ENCODE measurements at regions not wholly inside any gene's neighbourhood (a gene's known extent, or its start where the extent isn't known, plus 50 kb on each side); places are given as distances from the start of the nearest gene placed in this dataset.

DNA sequence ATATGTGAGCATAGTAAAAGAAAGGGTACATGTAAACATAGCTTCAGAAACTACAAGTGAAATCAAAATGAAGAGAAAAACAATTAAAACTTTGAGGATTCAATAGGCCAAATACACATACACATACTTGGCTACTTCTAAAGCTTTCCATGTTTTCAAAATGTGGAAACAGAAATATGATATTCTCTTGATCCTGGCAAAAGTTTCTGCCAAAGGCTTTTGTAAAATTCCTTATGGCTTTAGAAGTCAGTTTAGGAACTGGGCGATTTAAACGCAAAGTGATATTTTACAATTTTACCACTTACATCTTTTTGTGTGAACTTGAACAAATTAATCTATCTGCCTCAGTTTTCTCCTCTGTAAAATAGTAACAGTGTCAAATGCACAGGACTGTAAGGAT lies 756.4 kb downstream of the C12orf50 start:
- no peak for DNase-seq
- Histone ChIP-seq H2BK5ac (ENCODE audit: low read depth, low read length, poor library complexity, severe bottlenecking) (no peak overlapping the region), H3K36me3 (ENCODE audit: control insufficient read depth in 1 of 2, insufficient read depth in 2 of 2, low read depth in 1 of 2, low read length in 2 of 2) (no peaks in the 10 kb centered on the region)

DNA sequence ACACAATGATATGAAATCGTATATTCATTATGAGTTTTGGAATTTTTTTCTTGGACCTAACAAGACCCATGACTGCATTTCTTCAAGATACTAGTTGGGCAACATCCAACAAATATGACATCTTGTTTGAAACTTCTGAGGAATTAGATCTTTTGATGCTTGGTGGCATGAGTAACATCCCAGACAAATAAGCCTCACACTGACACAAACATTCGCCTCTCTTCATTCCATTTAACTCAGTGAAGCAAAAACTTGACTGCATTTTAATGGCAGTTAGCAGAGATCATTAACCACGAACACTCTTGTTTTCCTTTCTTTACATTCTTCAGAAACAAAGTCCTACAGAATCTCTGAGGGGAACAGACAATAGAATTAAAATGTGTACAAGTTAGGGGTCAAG lies 758.3 kb downstream of the C12orf50 start:
- Histone ChIP-seq H3K79me1 (replicated peaks; ENCODE audit: low read length, poor library complexity, severe bottlenecking) (no peaks in the 10 kb centered on the region), H2BK5ac (ENCODE audit: low read depth, low read length, poor library complexity, severe bottlenecking) (no peak overlapping the region), H3K9me3 (ENCODE audit: control insufficient read depth, low read length) (no peaks in the 10 kb centered on the region), H4K8ac (ENCODE audit: low read length) (no peak overlapping the region), H2BK15ac (ENCODE audit: low read depth, poor library complexity, severe bottlenecking) (no peak overlapping the region), H3K27ac (ENCODE audit: low read length, poor library complexity, severe bottlenecking) (peak overlapping the region; percentile 89), H3K23ac (ENCODE audit: low read length in 2 of 2) (no peak overlapping the region), H4K91ac (ENCODE audit: low read length) (no peak overlapping the region), H2AFZ (ENCODE audit: low read depth, low read length) (no peak overlapping the region), H2BK12ac (ENCODE audit: low read length in 2 of 2) (no peak overlapping the region), H2BK120ac (ENCODE audit: low read depth, low read length) (no peak overlapping the region), H3K4me2 (ENCODE audit: low read length, poor library complexity, severe bottlenecking) (no peak overlapping the region), H3K4ac (ENCODE audit: low read depth in 1 of 2, low read length in 2 of 2) (no peak overlapping the region), H2AK5ac (ENCODE audit: low read length, severe bottlenecking) (no peak overlapping the region), H3K36me3 (ENCODE audit: control insufficient read depth in 1 of 2, insufficient read depth in 2 of 2, low read depth in 1 of 2, low read length in 2 of 2) (no peaks in the 10 kb centered on the region), H3K4me3 (ENCODE audit: insufficient read depth in 1 of 2, low read depth in 1 of 2, low read length in 2 of 2) (no peak overlapping the region), H3K4me1 (ENCODE audit: control insufficient read depth, insufficient read depth, low read depth, low read length) (peaks cover 2% of the 10 kb centered on the region), H3K9ac (ENCODE audit: low read length) (no peak overlapping the region), H3K18ac (ENCODE audit: low read depth in 1 of 2, low read length in 2 of 2) (no peak overlapping the region), H3K14ac (ENCODE audit: low read length in 2 of 2) (no peak overlapping the region), H3K27me3 (ENCODE audit: control insufficient read depth in 1 of 2, insufficient read depth in 1 of 2, low read length in 2 of 2) (no peaks in the 10 kb centered on the region)
- no peak for DNase-seq
- 73% methylated on average over 2 of the region's 3 CpGs for WGBS

More for the DNA sequence above, 756.4 kb downstream of the C12orf50 start:
- H2BK120ac ChIP-seq (ENCODE audit: low read depth, low read length), result no peak overlapping the region
- H3K4ac ChIP-seq (ENCODE audit: low read depth in 1 of 2, low read length in 2 of 2), result no peak overlapping the region
- no peak overlapping the region for H3K4me2 ChIP-seq (ENCODE audit: low read length, poor library complexity, severe bottlenecking)
- peaks cover 2% of the 10 kb centered on the region for H3K4me1 ChIP-seq (ENCODE audit: control insufficient read depth, insufficient read depth, low read depth, low read length)
- WGBS, result no CpG with 5 or more reads among the region's 2 CpGs
- H2BK12ac ChIP-seq (ENCODE audit: low read length in 2 of 2), result no peak overlapping the region
- no peak overlapping the region for H2AK5ac ChIP-seq (ENCODE audit: low read length, severe bottlenecking)
- no peak overlapping the region for H3K18ac ChIP-seq (ENCODE audit: low read depth in 1 of 2, low read length in 2 of 2)
- H3K23ac ChIP-seq (ENCODE audit: low read length in 2 of 2), result no peak overlapping the region
- no peak overlapping the region for H3K4me3 ChIP-seq (ENCODE audit: insufficient read depth in 1 of 2, low read depth in 1 of 2, low read length in 2 of 2)
- H3K9me3 ChIP-seq (ENCODE audit: control insufficient read depth, low read length), result no peaks in the 10 kb centered on the region
- H2AFZ ChIP-seq (ENCODE audit: low read depth, low read length), result no peak overlapping the region
- H3K79me1 ChIP-seq (replicated peaks; ENCODE audit: low read length, poor library complexity, severe bottlenecking), result no peaks in the 10 kb centered on the region
- H3K9ac ChIP-seq (ENCODE audit: low read length), result no peak overlapping the region
- H4K91ac ChIP-seq (ENCODE audit: low read length), result no peak overlapping the region
- H3K27me3 ChIP-seq (ENCODE audit: control insufficient read depth in 1 of 2, insufficient read depth in 1 of 2, low read length in 2 of 2), result no peaks in the 10 kb centered on the region
- H2BK15ac ChIP-seq (ENCODE audit: low read depth, poor library complexity, severe bottlenecking), result no peak overlapping the region
- H4K8ac ChIP-seq (ENCODE audit: low read length), result no peak overlapping the region
- no peak overlapping the region for H3K27ac ChIP-seq (ENCODE audit: low read length, poor library complexity, severe bottlenecking)
- H3K14ac ChIP-seq (ENCODE audit: low read length in 2 of 2), result no peak overlapping the region

DNA sequence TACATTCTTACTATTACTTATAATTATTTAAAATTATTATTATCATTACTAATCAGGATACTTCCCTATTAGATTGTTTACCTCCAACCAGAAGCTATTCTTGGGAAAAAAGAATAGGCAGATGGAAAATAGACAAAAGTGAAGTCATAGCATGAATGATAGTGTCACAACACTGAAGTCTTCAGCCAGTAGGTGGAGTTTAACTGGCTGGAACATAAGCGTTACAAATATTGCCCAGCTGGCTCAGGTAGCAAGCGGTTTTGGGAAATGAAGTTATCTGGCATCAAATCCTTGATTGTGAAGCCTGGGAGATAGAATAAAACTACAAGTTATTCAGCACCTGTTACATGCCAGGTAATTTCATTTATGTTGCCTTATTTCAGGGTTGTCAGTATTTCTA lies 762.9 kb downstream of the C12orf50 start:
- H4K91ac ChIP-seq (ENCODE audit: low read length), result no peak overlapping the region
- no peak overlapping the region for H3K4me3 ChIP-seq (ENCODE audit: insufficient read depth in 1 of 2, low read depth in 1 of 2, low read length in 2 of 2)
- no peak overlapping the region for H3K4ac ChIP-seq (ENCODE audit: low read depth in 1 of 2, low read length in 2 of 2)
- no peak overlapping the region for H3K18ac ChIP-seq (ENCODE audit: low read depth in 1 of 2, low read length in 2 of 2)
- no peak overlapping the region for H3K27ac ChIP-seq (ENCODE audit: low read length, poor library complexity, severe bottlenecking)
- H2AFZ ChIP-seq (ENCODE audit: low read depth, low read length), result no peak overlapping the region
- H2BK12ac ChIP-seq (ENCODE audit: low read length in 2 of 2), result no peak overlapping the region
- no peak overlapping the region for H2BK5ac ChIP-seq (ENCODE audit: low read depth, low read length, poor library complexity, severe bottlenecking)
- H2BK15ac ChIP-seq (ENCODE audit: low read depth, poor library complexity, severe bottlenecking), result no peak overlapping the region
- H3K9ac ChIP-seq (ENCODE audit: low read length), result no peak overlapping the region
- H3K9me3 ChIP-seq (ENCODE audit: control insufficient read depth, low read length), result no peaks in the 10 kb centered on the region
- 73% methylated on average over 1 of the region's 2 CpGs for WGBS
- no peak overlapping the region for H3K14ac ChIP-seq (ENCODE audit: low read length in 2 of 2)
- no peak overlapping the region for H2AK5ac ChIP-seq (ENCODE audit: low read length, severe bottlenecking)
- no peak overlapping the region for H3K23ac ChIP-seq (ENCODE audit: low read length in 2 of 2)
- H2BK120ac ChIP-seq (ENCODE audit: low read depth, low read length), result no peak overlapping the region
- peaks cover 2% of the 10 kb centered on the region for H3K4me1 ChIP-seq (ENCODE audit: control insufficient read depth, insufficient read depth, low read depth, low read length)
- no peak overlapping the region for H4K8ac ChIP-seq (ENCODE audit: low read length)
- no peak overlapping the region for H3K4me2 ChIP-seq (ENCODE audit: low read length, poor library complexity, severe bottlenecking)
- no peaks in the 10 kb centered on the region for H3K79me1 ChIP-seq (replicated peaks; ENCODE audit: low read length, poor library complexity, severe bottlenecking)
- H3K27me3 ChIP-seq (ENCODE audit: control insufficient read depth in 1 of 2, insufficient read depth in 1 of 2, low read length in 2 of 2), result no peaks in the 10 kb centered on the region
- no peak for DNase-seq
- H3K36me3 ChIP-seq (ENCODE audit: control insufficient read depth in 1 of 2, insufficient read depth in 2 of 2, low read depth in 1 of 2, low read length in 2 of 2), result no peaks in the 10 kb centered on the region

DNA sequence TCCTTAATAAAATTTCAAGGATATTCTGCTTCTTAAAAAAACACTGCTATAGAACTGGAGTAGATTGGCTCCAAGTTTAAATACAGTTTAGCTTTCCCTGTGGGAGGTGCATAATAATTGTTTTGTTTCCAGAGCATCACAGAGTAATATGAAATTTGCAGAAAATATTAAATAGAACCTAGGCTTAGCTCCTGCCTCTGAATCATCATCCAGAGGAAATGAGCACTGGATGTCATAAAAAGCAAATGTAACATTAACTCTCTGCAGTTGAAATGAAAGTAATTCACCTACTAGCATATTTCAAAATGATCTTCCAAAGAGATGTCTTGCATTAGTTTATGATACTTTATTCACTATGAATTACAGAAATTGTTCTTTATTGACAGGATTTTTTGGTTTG lies 769.8 kb downstream of the C12orf50 start:
- Histone ChIP-seq H3K27ac (ENCODE audit: low read length, poor library complexity, severe bottlenecking) (no peak overlapping the region), H3K18ac (ENCODE audit: low read depth in 1 of 2, low read length in 2 of 2) (no peak overlapping the region), H3K27me3 (ENCODE audit: control insufficient read depth in 1 of 2, insufficient read depth in 1 of 2, low read length in 2 of 2) (no peaks in the 10 kb centered on the region), H3K4me1 (ENCODE audit: control insufficient read depth, insufficient read depth, low read depth, low read length) (no peaks in the 10 kb centered on the region), H3K23ac (ENCODE audit: low read length in 2 of 2) (no peak overlapping the region), H2BK12ac (ENCODE audit: low read length in 2 of 2) (no peak overlapping the region), H4K8ac (ENCODE audit: low read length) (no peak overlapping the region), H2BK120ac (ENCODE audit: low read depth, low read length) (no peak overlapping the region), H2BK15ac (ENCODE audit: low read depth, poor library complexity, severe bottlenecking) (no peak overlapping the region), H3K79me1 (replicated peaks; ENCODE audit: low read length, poor library complexity, severe bottlenecking) (no peaks in the 10 kb centered on the region), H2AK5ac (ENCODE audit: low read length, severe bottlenecking) (no peak overlapping the region), H4K91ac (ENCODE audit: low read length) (no peak overlapping the region), H2BK5ac (ENCODE audit: low read depth, low read length, poor library complexity, severe bottlenecking) (no peak overlapping the region), H3K4ac (ENCODE audit: low read depth in 1 of 2, low read length in 2 of 2) (no peak overlapping the region), H3K14ac (ENCODE audit: low read length in 2 of 2) (no peak overlapping the region), H3K9ac (ENCODE audit: low read length) (no peak overlapping the region), H3K36me3 (ENCODE audit: control insufficient read depth in 1 of 2, insufficient read depth in 2 of 2, low read depth in 1 of 2, low read length in 2 of 2) (no peaks in the 10 kb centered on the region), H3K4me2 (ENCODE audit: low read length, poor library complexity, severe bottlenecking) (no peak overlapping the region), H3K9me3 (ENCODE audit: control insufficient read depth, low read length) (no peaks in the 10 kb centered on the region), H3K4me3 (ENCODE audit: insufficient read depth in 1 of 2, low read depth in 1 of 2, low read length in 2 of 2) (no peak overlapping the region), H2AFZ (ENCODE audit: low read depth, low read length) (no peak overlapping the region)
- no peak for DNase-seq

All from mesenchymal stem cell (in vitro differentiated cells and primary cell).